K562 (cell line): ENCODE measurements at regions not wholly inside any gene's neighbourhood (a gene's known extent, or its start where the extent isn't known, plus 50 kb on each side); places are given as distances from the start of the nearest gene placed in this dataset.

Experiments used
- ATF1 ChIP-seq, 2 experiments: fragments of 450-650 bp in 1 of 2; IDR thresholded peaks; 2 replicates each; pipeline ENCODE4 v1.6.1; 2016; ENCODE audit warnings: missing compliant biosample characterization in 1 of 2, missing genetic modification characterization in 1 of 2
- ATF6 ChIP-seq: sonication (generic); formaldehyde crosslinking; IDR thresholded peaks from 2 replicates; pipeline ENCODE4 v1.4.0; 2020; ENCODE audit warnings: mild to moderate bottlenecking, missing genetic modification reagents
- CREM ChIP-seq: IDR thresholded peaks from 2 replicates; pipeline ENCODE4 v1.6.1; 2014; ENCODE audit warnings: antibody characterized with exemption, low read depth
- CTCFL ChIP-seq: IDR thresholded peaks from 2 replicates; pipeline ENCODE4 v1.6.1; 2011; ENCODE audit warnings: borderline replicate concordance, low read depth, mild to moderate bottlenecking, moderate library complexity, low read length; ENCODE audit not compliant: insufficient read depth, poor library complexity, severe bottlenecking
- DLX4 ChIP-seq: fragments of 250-450 bp; sonication (Bioruptor Pico); IDR thresholded peaks from 2 replicates; pipeline ENCODE4 v1.6.1; 2021; ENCODE audit warnings: mild to moderate bottlenecking
- E2F6 ChIP-seq, 2 experiments: IDR thresholded peaks; 2 replicates each; pipeline ENCODE4 v1.6.1; 2011; ENCODE audit warnings: borderline replicate concordance in 1 of 2, control low read depth in 1 of 2, low read depth in 1 of 2, low read length in 1 of 2, mild to moderate bottlenecking in 1 of 2, mixed read lengths in 1 of 2, moderate library complexity in 1 of 2; ENCODE audit not compliant: insufficient read depth in 1 of 2, insufficient read length in 1 of 2, poor library complexity in 1 of 2, severe bottlenecking in 1 of 2; ENCODE audit errors: extremely low read depth in 1 of 2
- HCFC1 ChIP-seq: IDR thresholded peaks from 2 replicates; pipeline ENCODE4 v1.6.1; 2012; ENCODE audit warnings: low read depth, low read length, improper control_type of control experiment
- JUNB ChIP-seq: fragments of 450-650 bp; formaldehyde crosslinking; conservative IDR thresholded peaks from 2 replicates; pipeline ENCODE4 v1.4.0; 2020; ENCODE audit warnings: mild to moderate bottlenecking
- MYNN ChIP-seq, 2 experiments: sonication (generic); formaldehyde crosslinking in 1 of 2; IDR thresholded peaks; 2 replicates each; pipeline versions ENCODE4 v1.5.0 to v1.6.1; 2016 to 2020; ENCODE audit warnings: antibody characterized with exemption in 1 of 2, missing genetic modification reagents in 1 of 2
- NCOA6 ChIP-seq: fragments of 450-650 bp; IDR thresholded peaks from 2 replicates; pipeline ENCODE4 v1.6.1; 2017; ENCODE audit warnings: mild to moderate bottlenecking
- NFE2L1 ChIP-seq: fragments of 450-650 bp; IDR thresholded peaks from 2 replicates; pipeline ENCODE4 v1.6.1; 2016; ENCODE audit warnings: missing genetic modification characterization, low read depth, mild to moderate bottlenecking, missing compliant biosample characterization, moderate library complexity, borderline replicate concordance
- PCBP2 ChIP-seq: fragments of 200-400 bp; formaldehyde crosslinking; IDR thresholded peaks from 2 replicates; pipeline ENCODE4 v1.6.1; 2018; ENCODE audit warnings: low read length, low read depth, mild to moderate bottlenecking, moderate library complexity; ENCODE audit not compliant: poor library complexity, severe bottlenecking
- POLR2AphosphoS5 ChIP-seq: IDR thresholded peaks from 2 replicates; pipeline ENCODE4 v1.6.1; 2011; ENCODE audit warnings: mild to moderate bottlenecking, low read depth, low read length, moderate library complexity; ENCODE audit not compliant: control insufficient read depth, insufficient read depth
- SMAD1 ChIP-seq: fragments of 150-350 bp; IDR thresholded peaks from 2 replicates; pipeline ENCODE4 v1.6.1; 2014; ENCODE audit warnings: low read length, low read depth; ENCODE audit not compliant: partially characterized antibody
- USF1 ChIP-seq: sonication (generic); formaldehyde crosslinking; IDR thresholded peaks from 2 replicates; pipeline ENCODE4 v1.9.0; 2022; ENCODE audit warnings: mild to moderate bottlenecking, missing genetic modification reagents
- ZBTB26 ChIP-seq: fragments of 450-650 bp; formaldehyde crosslinking; IDR thresholded peaks from 2 replicates; pipeline ENCODE4 v1.4.0; 2022; ENCODE audit warnings: missing genetic modification characterization
- TF ChIP-seq, protein P1 (sequence below): IDR thresholded peaks from 2 replicates; pipeline ENCODE4 v1.6.1; 2016; ENCODE audit warnings: missing genetic modification characterization, missing compliant biosample characterization

DNA sequence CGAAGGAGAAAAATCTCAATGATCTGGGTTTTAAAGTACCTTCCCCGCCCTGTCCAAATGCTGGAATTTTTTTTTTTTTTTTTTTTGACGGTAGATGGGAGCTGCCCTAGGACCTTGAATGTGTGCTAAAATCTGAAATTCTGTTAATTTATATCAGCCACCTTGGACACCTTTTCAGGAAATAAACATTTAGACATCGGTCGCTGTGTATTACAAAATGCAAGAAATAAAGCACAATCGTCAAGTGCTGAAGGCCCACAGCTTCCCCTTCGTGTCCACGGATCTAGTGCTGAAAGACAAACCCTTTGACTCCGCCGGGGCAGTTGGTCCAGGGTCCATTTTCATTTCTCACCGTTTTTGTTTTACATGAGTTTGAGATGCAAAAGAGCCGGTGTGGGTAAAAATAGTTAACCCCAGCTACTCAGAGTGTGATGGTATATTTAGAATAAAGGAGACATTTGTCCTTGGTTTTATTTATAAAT, 90.2 kb upstream of the CHD2 start (continued):
- TF ChIP-seq NFE2L1 (tag), result no peak
- TF ChIP-seq NCOA6, result no peak
- no peak for TF ChIP-seq MYNN (IDR thresholded peaks at IDR 0.05)
- no peak for TF ChIP-seq MYNN (CRISPR knock-in tag; IDR thresholded peaks at IDR 0.05)
- TF ChIP-seq CREM, result no peak
- TF ChIP-seq JUNB (CRISPR knock-in tag), result no peak
- no peak for TF ChIP-seq PCBP2
- no peak for TF ChIP-seq ATF1 (CRISPR knock-in tag; IDR thresholded peaks at IDR 0.05)
- no peak for TF ChIP-seq ATF1 (tag; IDR thresholded peaks at IDR 0.05)
- TF ChIP-seq ATF6 (CRISPR knock-in tag), result no peak
- no peak for TF ChIP-seq SMAD1
- no peak for TF ChIP-seq HCFC1
- no peak for TF ChIP-seq CTCFL
- TF ChIP-seq POLR2AphosphoS5, result peak; percentile 52; the same call in 1 of the 2 replicates
- no peak for TF ChIP-seq USF1 (CRISPR knock-in tag)
- no peak for TF ChIP-seq DLX4 (CRISPR knock-in tag)
- TF ChIP-seq E2F6 (IDR thresholded peaks at IDR 0.05; ENCODE audit: borderline replicate concordance in 1 of 2, extremely low read depth in 1 of 2, insufficient read depth in 1 of 2, insufficient read length in 1 of 2, low read depth in 1 of 2, low read length in 1 of 2, poor library complexity in 1 of 2, severe bottlenecking in 1 of 2), result no peak
- TF ChIP-seq ZBTB26 (CRISPR knock-in tag), result no peak
- TF ChIP-seq, protein P1, sequence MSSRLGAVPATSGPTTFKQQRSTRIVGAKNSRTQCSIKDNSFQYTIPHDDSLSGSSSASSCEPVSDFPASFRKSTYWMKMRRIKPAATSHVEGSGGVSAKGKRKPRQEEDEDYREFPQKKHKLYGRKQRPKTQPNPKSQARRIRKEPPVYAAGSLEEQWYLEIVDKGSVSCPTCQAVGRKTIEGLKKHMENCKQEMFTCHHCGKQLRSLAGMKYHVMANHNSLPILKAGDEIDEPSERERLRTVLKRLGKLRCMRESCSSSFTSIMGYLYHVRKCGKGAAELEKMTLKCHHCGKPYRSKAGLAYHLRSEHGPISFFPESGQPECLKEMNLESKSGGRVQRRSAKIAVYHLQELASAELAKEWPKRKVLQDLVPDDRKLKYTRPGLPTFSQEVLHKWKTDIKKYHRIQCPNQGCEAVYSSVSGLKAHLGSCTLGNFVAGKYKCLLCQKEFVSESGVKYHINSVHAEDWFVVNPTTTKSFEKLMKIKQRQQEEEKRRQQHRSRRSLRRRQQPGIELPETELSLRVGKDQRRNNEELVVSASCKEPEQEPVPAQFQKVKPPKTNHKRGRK (tag), result no peak
